Hematopoietic multipotent progenitor cell treated with erythropoietin and hydrocortisone succinate and interleukin-3 and kit ligand, for 17 days (in vitro differentiated cells): ENCODE measurements at regions not wholly inside any gene's neighbourhood (a gene's known extent, or its start where the extent isn't known, plus 50 kb on each side); places are given as distances from the start of the nearest gene placed in this dataset.

Experiments
- DNase-seq: peaks from one replicate; pipeline ENCODE4 v3.0.0-alpha.2; 2015; ENCODE audit warnings: low spot score

DNA sequence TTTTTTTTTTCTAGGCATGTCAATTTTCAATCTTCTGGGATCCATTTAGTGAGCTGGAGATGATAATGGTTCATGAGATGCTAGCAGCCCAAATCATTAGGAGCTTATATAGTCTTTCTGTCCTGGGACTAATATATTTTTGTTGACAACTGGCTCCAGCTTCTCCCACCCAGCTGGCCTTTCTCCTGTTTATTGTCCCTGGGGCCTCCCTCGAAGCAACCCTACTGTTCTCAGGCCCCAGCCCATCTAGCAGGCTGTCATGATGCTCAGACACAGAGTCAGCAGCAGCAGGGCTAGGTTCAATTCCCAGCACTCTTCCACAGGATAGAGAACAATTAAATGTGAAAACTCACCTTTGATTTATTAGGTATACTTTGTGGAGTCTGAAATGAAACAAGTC lies 127.6 kb upstream of the MID1 start:
- no peak for DNase-seq

- DNase-seq: no peak
These were observed 128.7 kb upstream of the MID1 start for GRCh38 chrX:10749113-10749512.

DNA sequence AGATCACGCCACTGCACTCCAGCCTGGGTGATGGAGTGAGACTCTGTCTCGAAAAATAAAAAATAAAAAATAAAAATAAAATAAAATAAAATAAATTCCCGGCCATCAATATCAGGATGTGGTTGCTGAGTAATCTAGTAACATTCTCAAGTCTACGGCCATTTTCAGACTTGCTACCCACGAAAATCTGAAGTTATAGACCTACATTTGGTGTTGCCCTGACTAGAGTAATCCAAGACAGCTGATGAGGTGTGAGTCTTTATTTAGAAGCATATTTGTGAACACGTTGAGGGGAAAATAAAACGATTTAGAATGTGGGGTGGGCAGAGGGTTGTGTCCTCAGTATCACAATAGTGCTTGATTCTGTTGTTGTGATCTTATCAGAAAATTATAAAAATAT lies 130.2 kb upstream of the MID1 start:
- no peak for DNase-seq

- no peak for DNase-seq
These were observed 132.7 kb upstream of the MID1 start for GRCh38 chrX:10753116-10753515.

DNA sequence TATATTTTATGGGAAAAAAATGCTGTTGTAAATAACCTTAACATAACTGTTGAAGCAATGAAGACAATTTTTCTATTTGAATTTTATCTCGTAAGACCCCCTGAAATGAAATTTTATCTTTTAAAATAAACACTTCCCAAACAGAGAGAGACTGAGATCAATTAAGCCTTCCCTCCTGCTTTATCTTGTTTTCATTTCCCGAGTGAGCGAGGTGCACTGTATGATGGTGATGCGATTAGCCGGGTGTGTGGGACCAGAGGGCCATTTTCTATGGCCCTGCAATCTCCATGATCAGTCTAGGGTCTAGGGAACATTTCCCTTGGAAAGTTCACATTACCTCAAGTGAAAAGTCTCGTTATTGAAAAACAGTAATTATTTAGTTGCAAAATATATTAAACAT lies 134.1 kb upstream of the MID1 start:
- DNase-seq: no peak

- no peak for DNase-seq
These were observed 135.3 kb upstream of the MID1 start for GRCh38 chrX:10755439-10756334.

- DNase-seq: no peak
These were observed 136.1 kb upstream of the MID1 start for GRCh38 chrX:10756441-10756840.

DNA sequence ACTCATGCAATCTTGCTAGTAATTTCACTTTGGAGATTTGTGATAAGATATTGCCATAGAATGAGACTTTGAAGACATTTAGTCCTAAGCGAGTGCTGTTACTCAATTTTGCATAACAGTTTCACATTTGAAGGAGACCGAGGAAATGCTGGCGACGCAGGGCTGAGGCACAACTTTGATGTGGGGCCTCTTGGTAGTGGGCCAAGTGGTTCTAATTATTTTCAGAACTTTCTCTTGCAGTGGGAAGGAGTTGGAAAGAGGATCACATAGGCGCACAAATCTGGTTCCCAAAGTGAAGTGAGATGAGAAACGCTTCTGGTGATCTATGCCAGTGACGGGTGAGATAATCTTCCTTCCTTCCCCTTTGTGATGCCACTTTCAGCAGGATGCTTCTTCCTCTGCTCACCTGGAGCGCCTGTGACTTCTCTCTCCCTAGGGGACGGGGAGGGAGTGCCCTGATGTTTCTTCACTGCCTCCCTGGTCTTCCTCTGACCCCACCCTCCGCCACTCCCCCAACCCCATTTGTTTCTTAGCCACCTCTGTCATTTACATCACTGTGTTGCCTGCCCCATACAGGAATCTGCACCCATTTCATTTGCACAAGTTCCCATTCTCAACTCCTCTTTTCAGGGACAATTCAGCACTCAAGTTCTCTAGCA lies 138.9 kb upstream of the MID1 start:
- no peak for DNase-seq

- no peak for DNase-seq
These were observed 141.1 kb upstream of the MID1 start for GRCh38 chrX:10761447-10761846.

DNA sequence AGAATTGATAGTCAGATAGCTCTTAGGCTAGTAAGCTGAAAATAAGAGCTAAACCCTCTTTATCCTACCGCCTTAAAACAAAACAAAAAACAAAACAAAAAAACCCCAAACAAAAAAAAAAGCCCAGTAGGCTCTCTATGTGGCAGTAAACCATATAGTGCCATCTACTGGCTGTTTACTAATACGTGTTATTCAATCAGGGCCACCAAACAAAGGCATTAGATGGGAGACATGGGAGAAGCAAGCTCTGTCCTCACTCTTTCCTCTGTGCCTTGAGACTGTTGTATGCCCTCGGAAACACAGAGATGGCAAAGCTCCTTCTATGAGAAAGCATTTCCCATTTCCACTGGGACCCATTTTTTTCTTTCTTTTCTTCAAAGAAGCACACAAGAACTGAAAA lies 148.8 kb upstream of the MID1 start:
- peak; percentile 3 for DNase-seq

GRCh38 chrX:10769696-10770619 lies 149.6 kb upstream of the MID1 start:
- no peak for DNase-seq

GRCh38 chrX:10773318-10773717 lies 152.9 kb upstream of the MID1 start:
- DNase-seq: no peak

GRCh38 chrX:10781847-10782530 lies 161.6 kb upstream of the MID1 start:
- no peak for DNase-seq

DNA sequence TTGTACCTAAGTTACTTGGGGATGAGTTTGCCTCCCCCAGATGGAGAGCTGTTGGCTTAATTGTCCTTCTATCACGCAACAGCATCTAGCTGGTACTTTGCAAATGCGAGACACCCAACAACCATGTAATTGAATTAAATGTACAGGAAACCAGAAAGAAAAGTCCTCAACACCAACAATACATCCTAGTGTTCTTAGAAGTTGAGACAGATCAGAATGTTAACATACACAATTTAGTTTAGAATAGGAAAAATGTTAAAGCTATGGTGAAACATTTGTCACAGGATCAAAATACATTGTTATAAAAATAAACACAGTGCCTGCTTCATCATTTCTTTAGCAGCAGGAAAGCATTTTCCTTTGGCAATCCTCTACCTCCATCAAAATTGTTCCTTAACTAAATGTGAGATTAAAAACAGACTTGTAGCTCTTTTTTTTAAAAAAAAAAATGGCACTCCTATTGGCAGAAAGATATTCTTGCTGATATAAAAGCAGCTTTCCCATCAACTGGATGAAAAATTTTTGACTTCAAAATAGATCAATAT lies 163.1 kb upstream of the MID1 start:
- DNase-seq: no peak

- DNase-seq: no peak
These were observed 166.9 kb upstream of the MID1 start for GRCh38 chrX:10787264-10787663.

GRCh38 chrX:10794203-10794630 lies 173.8 kb upstream of the MID1 start:
- no peak for DNase-seq

DNA sequence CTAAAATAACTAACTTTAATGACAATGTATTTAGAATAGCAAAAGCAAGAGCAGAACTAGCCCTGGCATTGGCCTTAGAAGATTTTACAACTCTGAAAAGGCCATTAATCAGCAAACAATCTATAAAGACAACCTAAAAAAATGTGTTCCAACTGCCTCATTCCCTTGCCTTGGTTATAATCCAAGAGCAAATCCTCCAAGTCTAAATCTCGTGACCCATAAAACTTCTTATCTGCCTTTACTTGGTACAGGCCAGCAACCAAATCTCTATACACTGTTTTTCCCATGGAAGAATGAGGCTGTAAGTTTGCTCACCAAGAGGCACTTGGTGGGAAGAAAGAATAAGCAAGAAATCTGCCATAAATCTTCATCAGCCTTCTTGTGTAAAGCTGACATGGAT lies 175.3 kb upstream of the MID1 start:
- no peak for DNase-seq

- no peak for DNase-seq
These were observed 177.1 kb upstream of the MID1 start for GRCh38 chrX:10797466-10797865.

DNA sequence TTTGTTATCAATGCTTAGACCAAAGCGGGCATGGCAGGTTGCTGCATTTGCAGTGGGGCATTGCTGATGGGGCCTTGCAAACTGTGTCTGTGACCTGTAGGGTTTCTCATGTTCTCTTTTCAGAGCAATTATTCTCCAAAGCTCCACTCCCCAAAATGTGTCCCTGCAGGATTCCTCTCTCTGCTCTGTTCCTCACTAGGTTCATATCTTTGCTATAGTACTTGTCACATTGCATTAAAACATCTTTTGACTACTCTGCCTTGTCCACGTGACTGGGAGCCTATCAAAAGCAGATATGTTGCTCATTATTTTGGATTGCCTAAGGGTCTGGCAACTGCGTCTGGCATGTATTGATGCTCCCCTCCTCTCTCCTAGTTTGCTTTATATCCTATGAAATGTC lies 177.7 kb upstream of the MID1 start:
- no peak for DNase-seq

DNA sequence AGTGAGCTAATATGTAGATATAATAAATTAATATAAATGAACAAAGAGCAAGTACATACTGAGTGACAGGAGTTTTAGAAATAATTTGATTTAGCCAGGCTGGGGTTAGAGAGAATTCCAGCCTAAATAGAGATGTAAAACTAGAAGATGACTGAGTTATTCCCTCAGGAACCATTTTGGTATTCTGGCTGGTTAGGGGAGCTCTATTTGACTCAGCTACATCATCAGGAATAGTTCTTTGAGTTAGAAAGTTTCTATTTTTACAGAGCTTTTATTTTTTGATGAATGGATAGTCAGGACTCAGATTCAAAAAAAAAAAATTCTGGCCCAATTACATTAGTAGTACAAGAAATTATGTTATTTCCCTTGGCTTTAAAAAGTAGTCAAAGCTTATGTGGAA lies 180.4 kb upstream of the MID1 start:
- no peak for DNase-seq

DNA sequence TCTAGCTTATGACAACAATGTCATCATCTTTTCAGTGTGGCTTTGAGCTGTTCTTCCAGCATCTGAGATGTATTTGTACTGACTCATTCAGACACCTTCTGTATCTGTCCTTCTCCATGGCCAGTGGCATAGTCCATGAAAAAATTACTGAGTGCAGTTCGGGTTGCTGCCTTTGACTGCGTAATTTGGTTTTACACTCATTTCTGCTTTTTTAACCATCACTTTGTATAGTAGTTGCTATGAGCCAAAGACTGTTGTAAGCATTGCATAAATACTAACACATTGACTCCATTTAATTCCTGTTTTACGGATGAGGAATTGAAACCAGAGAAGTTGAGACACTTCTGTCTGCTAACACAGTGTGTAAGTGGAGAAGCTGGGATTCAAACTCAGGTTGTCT lies 190.7 kb upstream of the MID1 start:
- DNase-seq: no peak

DNA sequence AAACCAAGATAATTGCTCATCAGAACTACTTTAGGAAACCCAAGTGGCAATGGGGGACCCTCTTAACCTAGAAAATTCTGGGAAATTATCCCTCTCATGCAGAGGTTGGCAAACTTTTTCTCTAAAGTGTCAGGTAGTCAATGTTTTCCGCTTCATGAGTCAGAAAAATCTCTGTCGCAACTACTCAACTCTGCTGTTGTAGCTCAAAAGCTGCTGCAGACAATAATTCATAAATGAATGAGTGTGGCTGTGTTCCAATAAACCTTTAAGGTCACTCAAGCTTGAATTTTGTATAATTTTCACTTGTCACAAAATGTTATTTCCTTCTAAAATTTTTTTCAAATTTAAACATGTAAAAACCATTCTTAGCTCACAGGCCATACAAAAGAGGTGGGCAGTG lies 193.4 kb upstream of the MID1 start:
- DNase-seq: no peak
